H1 (cell line): ENCODE measurements at regions not wholly inside any gene's neighbourhood (a gene's known extent, or its start where the extent isn't known, plus 50 kb on each side); places are given as distances from the start of the nearest gene placed in this dataset.

ENCODE experiments used
- CTCF ChIA-PET: fragments of 300-600 bp; sonication (Branson Sonifier 250); formaldehyde crosslinking; loops from one replicate; lab custom pipeline; 2021; ENCODE audit not compliant: partially characterized antibody; lab: Charles Lee
- POLR2A ChIA-PET: fragments of 300-600 bp; sonication (Branson Sonifier 250); formaldehyde crosslinking; loops from one replicate; lab custom pipeline; 2021; ENCODE audit warnings: inconsistent platforms; ENCODE audit not compliant: partially characterized antibody; lab: Charles Lee
- DNase-seq, 2 experiments: peaks; one replicate each; pipeline versions ENCODE4 v3.0.0 to v3.0.0-alpha.2; 2010 to 2022; ENCODE audit warnings: low spot score in 2 of 2, low read depth in 1 of 2, mixed read lengths in 1 of 2
- FAIRE-seq: peaks from 2 replicates; lab custom pipeline; 2011; peaks lifted over from hg19 to GRCh38; lab: Jason Lieb, UNC
- H2AFZ ChIP-seq: 2 replicates; pipeline ENCODE4 v1.8.1; 2012; ENCODE audit warnings: low read length, inconsistent platforms
- H2AK5ac ChIP-seq: 2 replicates; pipeline ENCODE4 v1.6.1; 2013; ENCODE audit warnings: low read depth, low read length
- H2BK120ac ChIP-seq: replicated peaks from 2 replicates; pipeline ENCODE3; 2013; ENCODE audit warnings: low read depth, low read length, inconsistent platforms
- H2BK12ac ChIP-seq: 2 replicates; pipeline ENCODE4 v1.6.1; 2013; ENCODE audit warnings: low read depth, low read length
- H2BK15ac ChIP-seq: 2 replicates; pipeline ENCODE4 v1.6.1; 2013; ENCODE audit warnings: low read length
- H2BK20ac ChIP-seq: 2 replicates; pipeline ENCODE4 v1.6.1; 2013; ENCODE audit warnings: low read length
- H2BK5ac ChIP-seq: 2 replicates; pipeline ENCODE4 v1.6.1; 2013; ENCODE audit warnings: low read depth, low read length
- H3K14ac ChIP-seq: 2 replicates; pipeline ENCODE4 v1.6.1; 2013; ENCODE audit warnings: inconsistent platforms; ENCODE audit not compliant: insufficient read length
- H3K18ac ChIP-seq: 2 replicates; pipeline ENCODE4 v1.6.1; 2013; ENCODE audit warnings: low read length; ENCODE audit errors: extremely low read depth
- H3K23ac ChIP-seq: 2 replicates; pipeline ENCODE4 v1.6.1; 2013; ENCODE audit warnings: inconsistent platforms; ENCODE audit not compliant: insufficient read length
- H3K23me2 ChIP-seq: 2 replicates; pipeline ENCODE4 v1.6.1; 2013; ENCODE audit warnings: low read depth, low read length
- H3K27ac ChIP-seq: 2 replicates; pipeline ENCODE4 v1.6.1; 2011; ENCODE audit warnings: low read depth, low read length, inconsistent platforms
- H3K27me3 ChIP-seq, 4 experiments: replicated peaks in 1 of 4; 1 replicate in 1 of 4; 2 replicates in 3 of 4; pipeline versions ENCODE4 v1.6.1 to v1.8.1; 2011 to 2013; ENCODE audit warnings: low read length in 3 of 4, mild to moderate bottlenecking in 3 of 4, inconsistent platforms in 2 of 4, mixed read lengths in 2 of 4, moderate library complexity in 1 of 4; ENCODE audit not compliant: control insufficient read depth in 3 of 4, insufficient read depth in 3 of 4; ENCODE audit errors: extremely low read depth in 1 of 4
- H3K36me3 ChIP-seq, 4 experiments: 2 replicates each; pipeline versions ENCODE4 v1.6.1 to v1.8.1; 2011 to 2013; ENCODE audit warnings: mild to moderate bottlenecking in 4 of 4, low read length in 3 of 4, moderate library complexity in 2 of 4, control low read depth in 1 of 4, inconsistent platforms in 1 of 4; ENCODE audit not compliant: insufficient read depth in 4 of 4, control insufficient read depth in 2 of 4
- H3K4ac ChIP-seq: replicated peaks from 2 replicates; pipeline ENCODE3; 2013; ENCODE audit warnings: low read length, low read depth, mixed read lengths, inconsistent platforms; ENCODE audit not compliant: insufficient read length
- H3K4me1 ChIP-seq, 4 experiments: replicated peaks in 1 of 4; 1 replicate in 1 of 4; 2 replicates in 3 of 4; pipeline versions ENCODE4 v1.6.1 to v1.8.1; 2011 to 2013; ENCODE audit warnings: low read length in 3 of 4, inconsistent platforms in 2 of 4, mixed read lengths in 1 of 4; ENCODE audit not compliant: insufficient read depth in 4 of 4, control insufficient read depth in 3 of 4
- H3K4me2 ChIP-seq, 2 experiments: 2 replicates each; pipeline versions ENCODE4 v1.6.1 to v1.8.1; 2011 to 2013; ENCODE audit warnings: low read depth in 2 of 2, low read length in 2 of 2, control low read depth in 1 of 2, inconsistent platforms in 1 of 2, mild to moderate bottlenecking in 1 of 2; ENCODE audit not compliant: insufficient read depth in 1 of 2
- H3K4me3 ChIP-seq, 4 experiments: fragments of 200-600, 300-600 bp in 1 of 4; sonication (generic), shearing (Covaris generic), sonication (Bioruptor Twin) in 1 of 4; 2 replicates each; pipeline versions ENCODE4 v1.5.1 to v1.8.1; 2011 to 2016; ENCODE audit warnings: low read length in 4 of 4, low read depth in 3 of 4, control low read depth in 2 of 4, inconsistent platforms in 2 of 4, mild to moderate bottlenecking in 2 of 4, mixed read lengths in 1 of 4, moderate library complexity in 1 of 4; ENCODE audit not compliant: insufficient read depth in 2 of 4; ENCODE audit errors: extremely low read depth in 1 of 4
- H3K56ac ChIP-seq: replicated peaks from 2 replicates; pipeline ENCODE3; 2013; ENCODE audit warnings: low read depth, mild to moderate bottlenecking, mixed read lengths, low read length, inconsistent platforms; ENCODE audit not compliant: insufficient read length
- H3K79me1 ChIP-seq: 2 replicates; pipeline ENCODE4 v1.6.1; 2013; ENCODE audit warnings: low read depth, low read length, control low read depth
- H3K79me2 ChIP-seq, 2 experiments: 2 replicates each; pipeline versions ENCODE4 v1.6.1 to v1.8.1; 2012 to 2013; ENCODE audit warnings: low read length in 2 of 2, mild to moderate bottlenecking in 2 of 2, inconsistent platforms in 1 of 2; ENCODE audit not compliant: insufficient read depth in 2 of 2, control insufficient read depth in 1 of 2
- H3K9ac ChIP-seq, 4 experiments: replicated peaks in 1 of 4; 1 replicate in 1 of 4; 2 replicates in 3 of 4; pipeline versions ENCODE4 v1.6.1 to v1.8.1; 2011 to 2013; ENCODE audit warnings: low read depth in 3 of 4, low read length in 3 of 4, control low read depth in 2 of 4, mild to moderate bottlenecking in 2 of 4, moderate library complexity in 2 of 4, inconsistent platforms in 1 of 4; ENCODE audit errors: extremely low read depth in 1 of 4
- H3K9me3 ChIP-seq, 2 experiments: 2 replicates each; pipeline versions ENCODE4 v1.6.1 to v1.8.1; 2012 to 2013; ENCODE audit warnings: mild to moderate bottlenecking in 2 of 2, moderate library complexity in 2 of 2, control low read depth in 1 of 2, inconsistent platforms in 1 of 2, low read depth in 1 of 2, low read length in 1 of 2, mixed read lengths in 1 of 2; ENCODE audit not compliant: insufficient read depth in 2 of 2
- H4K20me1 ChIP-seq, 2 experiments: replicated peaks in 1 of 2; 2 replicates each; pipeline versions ENCODE3 to v1.8.1; 2011 to 2013; ENCODE audit warnings: inconsistent platforms in 2 of 2, low read length in 2 of 2, mild to moderate bottlenecking in 1 of 2; ENCODE audit not compliant: insufficient read depth in 2 of 2, control insufficient read depth in 1 of 2
- H4K5ac ChIP-seq: 2 replicates; pipeline ENCODE4 v1.6.1; 2013; ENCODE audit warnings: low read length, low read depth, mixed read lengths, inconsistent platforms; ENCODE audit not compliant: insufficient read length
- H4K8ac ChIP-seq: 2 replicates; pipeline ENCODE4 v1.8.0; 2013; ENCODE audit warnings: mild to moderate bottlenecking, moderate library complexity, low read length, inconsistent platforms; ENCODE audit not compliant: insufficient read depth; ENCODE audit errors: extremely low read depth
- H4K91ac ChIP-seq: replicated peaks from 2 replicates; pipeline ENCODE3; 2013; ENCODE audit warnings: low read length, mixed read lengths, inconsistent platforms; ENCODE audit not compliant: insufficient read length
- ASH2L ChIP-seq: fragments of 200-600, 300-600 bp; sonication (generic); IDR thresholded peaks from one replicate; pipeline ENCODE4 v1.7.1; 2017; ENCODE audit warnings: low read length
- BCL11A ChIP-seq, 2 experiments: IDR thresholded peaks; one replicate each; pipeline ENCODE4 v1.6.1; 2011; ENCODE audit warnings: low read depth in 2 of 2, low read length in 2 of 2, mild to moderate bottlenecking in 2 of 2
- CHD2 ChIP-seq: IDR thresholded peaks from 2 replicates; pipeline ENCODE4 v1.6.1; 2012; ENCODE audit warnings: low read length, improper control_type of control experiment
- CREB1 ChIP-seq: IDR thresholded peaks from 2 replicates; pipeline ENCODE4 v1.6.1; 2012; ENCODE audit warnings: inconsistent platforms
- CTBP2 ChIP-seq: IDR thresholded peaks from 2 replicates; pipeline ENCODE4 v1.7.0; 2011; ENCODE audit warnings: borderline replicate concordance, mild to moderate bottlenecking, moderate library complexity, mixed read lengths, low read length; ENCODE audit not compliant: insufficient read depth, insufficient read length
- RBBP5 ChIP-seq: IDR thresholded peaks from 2 replicates; pipeline ENCODE4 v1.7.1; 2012; ENCODE audit warnings: low read depth, mild to moderate bottlenecking, inconsistent platforms, low read length, moderate library complexity, borderline replicate concordance
- RXRA ChIP-seq: IDR thresholded peaks from 2 replicates; pipeline ENCODE4 v1.6.1; 2011; ENCODE audit warnings: low read depth, mild to moderate bottlenecking, low read length, moderate library complexity; ENCODE audit not compliant: insufficient read depth
- SIRT6 ChIP-seq: IDR thresholded peaks from one replicate; pipeline ENCODE4 v1.7.1; 2012; ENCODE audit warnings: low read length, inconsistent platforms
- SP1 ChIP-seq: IDR thresholded peaks from 2 replicates; pipeline ENCODE4 v1.6.1; 2011; ENCODE audit warnings: low read depth, low read length
- SRF ChIP-seq: IDR thresholded peaks from 2 replicates; pipeline ENCODE4 v1.6.1; 2011; ENCODE audit warnings: mild to moderate bottlenecking, low read depth, low read length, moderate library complexity
- SUZ12 ChIP-seq: fragments of 200-600 bp; sonication (generic); IDR thresholded peaks from 2 replicates; pipeline ENCODE4 v1.6.1; 2012; ENCODE audit warnings: mild to moderate bottlenecking, inconsistent platforms, low read length, moderate library complexity, mixed read lengths
- TBP ChIP-seq: IDR thresholded peaks from 2 replicates; pipeline ENCODE4 v1.6.1; 2011; ENCODE audit warnings: low read depth, low read length, improper control_type of control experiment
- YY1 ChIP-seq: IDR thresholded peaks from 2 replicates; pipeline ENCODE4 v1.6.1; 2011; ENCODE audit warnings: low read depth, mild to moderate bottlenecking, low read length
- WGBS, 2 experiments: shearing (Covaris generic) in 1 of 2; methylation state at CpG; one replicate each; pipeline versions ENCODE4 v1.1.6 to v1.1.7; 2013 to 2015; ENCODE audit warnings: low lambda C conversion rate in 2 of 2, mixed read lengths in 2 of 2, inconsistent platforms in 1 of 2, low coverage in 1 of 2, missing lambda C conversion rate in 1 of 2; ENCODE audit not compliant: insufficient replicate concordance in 2 of 2, insufficient coverage in 1 of 2, insufficient read length in 1 of 2; ENCODE audit errors: extremely low coverage in 1 of 2, missing lambda C conversion rate in 1 of 2; 5-methylcytosine and 5-hydroxymethylcytosine counted together
- TF ChIP-seq, protein P1 (sequence below), 3 experiments: IDR thresholded peaks; 1 replicate in 2 of 3; 2 replicates in 1 of 3; pipeline versions ENCODE4 v1.5.1 to v1.6.1; 2011; ENCODE audit warnings: low read length in 3 of 3, mild to moderate bottlenecking in 3 of 3, inconsistent platforms in 2 of 3, low read depth in 1 of 3, moderate library complexity in 1 of 3; ENCODE audit not compliant: insufficient read depth in 1 of 3; ENCODE audit errors: control extremely low read depth in 1 of 3

DNA sequence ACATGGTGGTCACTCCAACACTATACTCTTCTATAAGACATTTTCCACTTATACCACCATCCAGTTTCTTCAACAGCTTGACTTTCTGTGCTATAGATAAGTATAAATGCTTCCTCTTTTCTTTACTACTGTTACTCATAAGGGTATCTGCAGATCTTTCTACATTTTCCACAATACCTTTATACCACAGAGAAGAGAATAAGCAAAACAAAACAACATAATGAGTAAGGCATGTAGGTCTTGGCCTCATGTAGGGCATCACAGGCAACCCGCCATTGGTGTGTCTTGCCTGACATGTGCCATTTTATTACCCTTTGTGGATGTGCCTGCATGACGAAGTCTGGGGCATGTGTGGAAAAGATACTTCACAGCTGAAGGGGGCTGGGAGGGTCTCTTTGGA, 265.3 kb upstream of the STARD13 start:
- Histone ChIP-seq H2AFZ (no peak overlapping the region), H2BK12ac (no peak overlapping the region), H3K4me1 (no peaks in the 10 kb centered on the region; a peak in 1 of 7 replicates), H3K36me3 (no peaks in the 10 kb centered on the region), H4K91ac (no peak overlapping the region), H2BK120ac (no peak overlapping the region), H3K14ac (no peak overlapping the region), H2BK15ac (no peak overlapping the region), H3K9me3 (no peaks in the 10 kb centered on the region), H3K9ac (no peak overlapping the region), H3K4me2 (no peak overlapping the region), H3K23ac (no peak overlapping the region), H3K4ac (no peak overlapping the region), H3K79me1 (no peaks in the 10 kb centered on the region), H3K27ac (no peak overlapping the region), H2BK20ac (no peak overlapping the region; the same call in 1 of the 2 replicates), H2AK5ac (no peak overlapping the region; the same call in 1 of the 2 replicates), H3K27me3 (no peaks in the 10 kb centered on the region), H4K5ac (no peak overlapping the region), H3K4me3 (no peak overlapping the region), H2BK5ac (no peak overlapping the region), H4K20me1 (no peaks in the 10 kb centered on the region), H3K79me2 (no peaks in the 10 kb centered on the region), H4K8ac (no peak overlapping the region), H3K23me2 (no peaks in the 10 kb centered on the region), H3K18ac (no peak overlapping the region), H3K56ac (no peak overlapping the region)
- 97% methylated on average over 2 of the region's 2 CpGs; no CpG with 5 or more reads in 1 of the 2 experiments for WGBS, 2 experiments
- CTCF ChIA-PET: no interaction called here
- DNase-seq (no peak), FAIRE-seq (no peak)
- POLR2A ChIA-PET: no interaction called here
- TF ChIP-seq, protein P1, sequence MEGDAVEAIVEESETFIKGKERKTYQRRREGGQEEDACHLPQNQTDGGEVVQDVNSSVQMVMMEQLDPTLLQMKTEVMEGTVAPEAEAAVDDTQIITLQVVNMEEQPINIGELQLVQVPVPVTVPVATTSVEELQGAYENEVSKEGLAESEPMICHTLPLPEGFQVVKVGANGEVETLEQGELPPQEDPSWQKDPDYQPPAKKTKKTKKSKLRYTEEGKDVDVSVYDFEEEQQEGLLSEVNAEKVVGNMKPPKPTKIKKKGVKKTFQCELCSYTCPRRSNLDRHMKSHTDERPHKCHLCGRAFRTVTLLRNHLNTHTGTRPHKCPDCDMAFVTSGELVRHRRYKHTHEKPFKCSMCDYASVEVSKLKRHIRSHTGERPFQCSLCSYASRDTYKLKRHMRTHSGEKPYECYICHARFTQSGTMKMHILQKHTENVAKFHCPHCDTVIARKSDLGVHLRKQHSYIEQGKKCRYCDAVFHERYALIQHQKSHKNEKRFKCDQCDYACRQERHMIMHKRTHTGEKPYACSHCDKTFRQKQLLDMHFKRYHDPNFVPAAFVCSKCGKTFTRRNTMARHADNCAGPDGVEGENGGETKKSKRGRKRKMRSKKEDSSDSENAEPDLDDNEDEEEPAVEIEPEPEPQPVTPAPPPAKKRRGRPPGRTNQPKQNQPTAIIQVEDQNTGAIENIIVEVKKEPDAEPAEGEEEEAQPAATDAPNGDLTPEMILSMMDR (IDR thresholded peaks at IDR 0.05; ENCODE audit: control extremely low read depth in 1 of 3, insufficient read depth in 1 of 3, low read depth in 1 of 3, low read length in 3 of 3): no peak
- TF ChIP-seq RXRA: no peak
- TF ChIP-seq CTBP2: no peak
- no peak for TF ChIP-seq SUZ12
- no peak for TF ChIP-seq CHD2
- TF ChIP-seq ASH2L: no peak
- TF ChIP-seq TBP: no peak
- TF ChIP-seq BCL11A (IDR thresholded peaks at IDR 0.05; ENCODE audit: low read depth in 2 of 2, low read length in 2 of 2): no peak
- TF ChIP-seq CREB1: no peak
- TF ChIP-seq RBBP5: no peak
- TF ChIP-seq SRF: no peak
- TF ChIP-seq YY1: no peak
- no peak for TF ChIP-seq SIRT6
- no peak for TF ChIP-seq SP1
